ENCODE measurements at regions not wholly inside any gene's neighbourhood (a gene's known extent, or its start where the extent isn't known, plus 50 kb on each side); places are given as distances from the start of the nearest gene placed in this dataset.

DNA sequence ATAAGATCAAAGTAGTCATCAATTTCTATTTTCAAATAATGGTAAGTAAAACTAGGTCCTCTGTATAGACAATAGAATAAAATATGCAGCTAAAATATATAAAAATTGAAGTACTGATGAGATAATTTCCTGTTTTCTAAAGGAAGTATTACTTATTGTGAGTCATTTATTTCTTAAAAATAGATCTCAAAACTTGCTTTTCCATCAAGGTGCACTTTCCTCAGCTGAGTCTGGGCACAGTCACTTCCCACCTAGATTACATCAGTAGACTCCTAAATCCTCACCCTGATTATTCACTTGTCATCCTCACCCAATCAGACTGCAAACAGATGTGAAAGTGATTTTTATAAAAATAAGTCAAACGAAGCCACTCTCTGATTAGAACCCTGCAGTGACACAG is 211.5 kb downstream of the POM121L12 start:
- TF ChIP-seq POLR2A (IDR thresholded peaks at IDR 0.05), result no peak
- TF ChIP-seq, protein P1, sequence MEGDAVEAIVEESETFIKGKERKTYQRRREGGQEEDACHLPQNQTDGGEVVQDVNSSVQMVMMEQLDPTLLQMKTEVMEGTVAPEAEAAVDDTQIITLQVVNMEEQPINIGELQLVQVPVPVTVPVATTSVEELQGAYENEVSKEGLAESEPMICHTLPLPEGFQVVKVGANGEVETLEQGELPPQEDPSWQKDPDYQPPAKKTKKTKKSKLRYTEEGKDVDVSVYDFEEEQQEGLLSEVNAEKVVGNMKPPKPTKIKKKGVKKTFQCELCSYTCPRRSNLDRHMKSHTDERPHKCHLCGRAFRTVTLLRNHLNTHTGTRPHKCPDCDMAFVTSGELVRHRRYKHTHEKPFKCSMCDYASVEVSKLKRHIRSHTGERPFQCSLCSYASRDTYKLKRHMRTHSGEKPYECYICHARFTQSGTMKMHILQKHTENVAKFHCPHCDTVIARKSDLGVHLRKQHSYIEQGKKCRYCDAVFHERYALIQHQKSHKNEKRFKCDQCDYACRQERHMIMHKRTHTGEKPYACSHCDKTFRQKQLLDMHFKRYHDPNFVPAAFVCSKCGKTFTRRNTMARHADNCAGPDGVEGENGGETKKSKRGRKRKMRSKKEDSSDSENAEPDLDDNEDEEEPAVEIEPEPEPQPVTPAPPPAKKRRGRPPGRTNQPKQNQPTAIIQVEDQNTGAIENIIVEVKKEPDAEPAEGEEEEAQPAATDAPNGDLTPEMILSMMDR (IDR thresholded peaks at IDR 0.05), result no peak
- Histone ChIP-seq H3K4me1 (no peaks in the 10 kb centered on the region), H3K27ac (no peak overlapping the region), H3K27me3 (no peaks in the 10 kb centered on the region), H3K9me3 (no peaks in the 10 kb centered on the region), H3K4me3 (no peak overlapping the region), H3K36me3 (no peaks in the 10 kb centered on the region)
- 38 to 58% (median 46%) methylated on average over 1 of the region's 1 CpG for WGBS, 4 donors
- intact Hi-C loops (cut with DNase I), result no loop called here
- DNase-seq (no peak), ATAC-seq (no peak)

DNA sequence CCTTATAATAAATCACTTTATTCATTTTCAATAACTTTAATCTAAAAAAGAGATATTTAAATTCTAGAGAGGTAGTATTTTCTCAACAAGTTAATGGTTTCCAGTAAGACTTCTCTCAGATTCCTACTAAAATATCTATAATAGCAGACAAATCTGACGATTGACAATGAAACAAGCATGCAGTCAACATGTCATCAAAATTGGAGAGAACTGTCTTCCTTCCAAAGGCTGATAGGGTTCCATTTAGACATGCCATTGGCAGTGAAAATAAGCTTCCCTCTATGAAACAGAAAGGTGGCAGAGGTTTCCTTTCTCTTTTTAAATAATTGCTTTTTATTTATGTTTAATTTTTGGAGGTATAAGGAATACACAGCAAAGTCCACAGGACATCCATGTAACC is 217.1 kb downstream of the POM121L12 start:
- TF ChIP-seq, protein P1 (IDR thresholded peaks at IDR 0.05), result no peak
- TF ChIP-seq POLR2A (IDR thresholded peaks at IDR 0.05), result no peak
- intact Hi-C loops (cut with DNase I), result no loop called here
- DNase-seq (no peak), ATAC-seq (no peak)
- Histone ChIP-seq H3K4me1 (no peaks in the 10 kb centered on the region), H3K9me3 (peaks cover 0 to 7% (median 0%) of the 10 kb centered on the region in 12 donors), H3K36me3 (no peaks in the 10 kb centered on the region), H3K27me3 (no peaks in the 10 kb centered on the region), H3K27ac (no peak overlapping the region), H3K4me3 (no peak overlapping the region)
- WGBS, 4 donors, result 34 to 73% (median 55%) methylated on average over 1 of the region's 1 CpG

DNA sequence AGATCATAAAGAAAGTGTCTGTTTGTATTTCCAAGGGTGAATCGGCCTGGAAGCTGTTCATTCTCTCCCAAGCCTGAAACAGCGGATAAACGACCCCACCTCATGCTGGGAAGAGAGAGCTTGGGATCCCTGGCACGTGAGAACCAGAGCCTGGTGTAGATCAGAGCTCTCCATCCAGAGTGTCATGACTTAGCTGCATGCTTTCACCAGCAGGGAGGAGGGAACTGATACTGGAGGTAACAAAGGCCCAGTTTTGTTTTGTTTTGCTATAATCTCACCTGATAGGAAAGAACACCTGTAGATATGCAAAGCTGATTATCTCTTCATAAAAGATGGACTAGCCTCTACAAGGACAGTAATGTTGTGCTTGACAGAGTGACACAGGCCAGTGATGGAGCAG is 236.6 kb downstream of the POM121L12 start:
- Histone ChIP-seq H3K27me3 (no peaks in the 10 kb centered on the region), H3K9me3 (no peaks in the 10 kb centered on the region), H3K27ac (no peak overlapping the region), H3K4me1 (no peaks in the 10 kb centered on the region), H3K4me3 (no peak overlapping the region), H3K36me3 (no peaks in the 10 kb centered on the region)
- TF ChIP-seq, protein P1 (IDR thresholded peaks at IDR 0.05), result no peak
- no peak for TF ChIP-seq POLR2A (IDR thresholded peaks at IDR 0.05)
- DNase-seq, result no peak
- WGBS, 4 donors, result 18 to 34% (median 26%) methylated on average over 4 of the region's 4 CpGs
- intact Hi-C loops (cut with DNase I), result no loop called here
- ATAC-seq, result no peak

DNA sequence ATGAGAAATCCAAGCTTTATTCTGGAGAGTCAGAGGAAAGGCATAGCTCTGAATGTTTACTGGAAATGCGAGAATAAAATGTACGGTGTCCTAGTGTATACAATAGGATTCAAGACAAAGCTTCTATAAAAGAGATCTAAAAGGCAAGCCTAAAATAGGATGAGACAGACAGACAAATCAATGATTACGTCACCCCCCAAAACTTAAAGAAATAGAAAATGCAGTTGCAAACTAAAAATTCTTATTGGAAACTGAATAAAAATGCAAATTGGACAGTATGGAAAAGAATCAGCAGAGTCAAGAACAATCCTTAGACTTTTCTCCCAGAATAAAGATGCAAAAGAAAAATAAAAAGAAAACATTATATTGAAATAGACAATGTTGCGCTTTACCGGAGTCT is 245.9 kb downstream of the POM121L12 start:
- ATAC-seq (no peak), DNase-seq (no peak)
- Histone ChIP-seq H3K27ac (peak overlapping the region in 1 of 12 donors; percentile 11), H3K9me3 (peaks cover 0 to 28% (median 0%) of the 10 kb centered on the region in 12 donors), H3K27me3 (no peaks in the 10 kb centered on the region), H3K36me3 (no peaks in the 10 kb centered on the region), H3K4me1 (no peaks in the 10 kb centered on the region), H3K4me3 (no peak overlapping the region)
- WGBS, 4 donors, result 78 to 90% (median 81%) methylated on average over 5 of the region's 5 CpGs
- TF ChIP-seq, protein P1 (IDR thresholded peaks at IDR 0.05), result no peak
- TF ChIP-seq POLR2A (IDR thresholded peaks at IDR 0.05), result no peak
- intact Hi-C loops (cut with DNase I), result no loop called here
